OCI-LY3 (cell line): ENCODE measurements at regions not wholly inside any gene's neighbourhood (a gene's known extent, or its start where the extent isn't known, plus 50 kb on each side); places are given as distances from the start of the nearest gene placed in this dataset.

Experiments used
- H2AFZ ChIP-seq: fragments of 200-600, 300-600 bp; shearing (Covaris generic); 2 replicates; pipeline ENCODE4 v1.6.0; 2014; ENCODE audit warnings: antibody characterized with exemption, low read depth, low read length
- H3K27ac ChIP-seq: fragments of 200-600, 300-600 bp; sonication (generic); 2 replicates; pipeline ENCODE4 v1.5.1; 2014; ENCODE audit warnings: mild to moderate bottlenecking, low read length, moderate library complexity, mixed read lengths
- H3K27me3 ChIP-seq: fragments of 200-600, 300-600 bp; sonication (generic); 2 replicates; pipeline ENCODE4 v1.6.1; 2014; ENCODE audit warnings: low read depth, low read length, mixed read lengths
- H3K36me3 ChIP-seq: fragments of 200-600, 300-600 bp; sonication (generic); replicated peaks from 2 replicates; pipeline ENCODE3; 2014; ENCODE audit warnings: low read depth, low read length, mixed read lengths
- H3K4me1 ChIP-seq: fragments of 300-600, 200-600 bp; sonication (generic); 2 replicates; pipeline ENCODE4 v1.6.1; 2014; ENCODE audit warnings: low read length, mixed read lengths
- H3K4me2 ChIP-seq: fragments of 200-600, 300-600 bp; sonication (generic); 2 replicates; pipeline ENCODE4 v1.6.1; 2014; ENCODE audit warnings: low read length, mixed read lengths
- H3K4me3 ChIP-seq: fragments of 300-600, 200-600 bp; sonication (generic); 2 replicates; pipeline ENCODE4 v1.5.1; 2014; ENCODE audit warnings: antibody characterized with exemption, mild to moderate bottlenecking, low read length, moderate library complexity
- H3K79me2 ChIP-seq: fragments of 300-600, 200-600 bp; shearing (Covaris generic); 2 replicates; pipeline ENCODE4 v1.6.1; 2014; ENCODE audit warnings: mild to moderate bottlenecking, low read length, mixed read lengths
- H3K9ac ChIP-seq: fragments of 300-600, 200-600 bp; shearing (Covaris generic); 2 replicates; pipeline ENCODE4 v1.6.0; 2014; ENCODE audit warnings: mild to moderate bottlenecking, low read length, moderate library complexity
- H3K9me3 ChIP-seq: fragments of 200-600, 300-600 bp; shearing (Covaris generic); 2 replicates; pipeline ENCODE4 v1.6.1; 2014; ENCODE audit warnings: low read length, mixed read lengths; ENCODE audit not compliant: insufficient read depth
- H4K20me1 ChIP-seq: fragments of 200-600, 300-600 bp; sonication (generic); 2 replicates; pipeline ENCODE4 v1.6.1; 2016; ENCODE audit warnings: low read length, mixed read lengths; ENCODE audit not compliant: insufficient read depth
- EZH2phosphoT487 ChIP-seq: fragments of 200-600 bp; shearing (Covaris generic); IDR thresholded peaks from 2 replicates; pipeline ENCODE4 v1.6.1; 2018; ENCODE audit warnings: antibody characterized with exemption, mixed run types, low read depth
- TF ChIP-seq, protein P1 (sequence below): fragments of 200-600, 300-600 bp; sonication (generic); IDR thresholded peaks from 2 replicates; pipeline ENCODE4 v1.5.1; 2014; ENCODE audit warnings: antibody characterized with exemption, low read length, low read depth

DNA sequence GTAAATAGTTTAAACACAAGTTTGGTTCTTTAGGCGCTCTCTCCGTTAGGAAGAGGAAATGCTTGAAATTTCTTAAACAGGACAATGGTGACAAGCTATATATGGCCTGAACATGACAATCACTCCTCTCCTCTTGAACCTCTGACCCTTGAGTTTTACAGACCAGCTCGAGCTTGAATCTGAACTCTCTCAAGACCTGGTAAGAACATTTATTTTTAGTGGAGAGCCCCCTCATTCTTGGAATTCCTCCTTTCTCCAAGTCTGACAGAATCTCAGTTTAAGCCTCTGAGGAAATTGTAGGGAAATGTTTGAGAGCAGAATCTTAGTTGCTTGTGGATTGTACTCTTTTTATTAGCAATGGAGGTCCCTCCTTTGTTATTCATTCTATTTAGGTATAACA is 1293.6 kb upstream of the ZEB2 start:
- no peak overlapping the region for H3K27ac ChIP-seq
- H3K4me1 ChIP-seq: no peaks in the 10 kb centered on the region; the same call in 1 of the 2 replicates

DNA sequence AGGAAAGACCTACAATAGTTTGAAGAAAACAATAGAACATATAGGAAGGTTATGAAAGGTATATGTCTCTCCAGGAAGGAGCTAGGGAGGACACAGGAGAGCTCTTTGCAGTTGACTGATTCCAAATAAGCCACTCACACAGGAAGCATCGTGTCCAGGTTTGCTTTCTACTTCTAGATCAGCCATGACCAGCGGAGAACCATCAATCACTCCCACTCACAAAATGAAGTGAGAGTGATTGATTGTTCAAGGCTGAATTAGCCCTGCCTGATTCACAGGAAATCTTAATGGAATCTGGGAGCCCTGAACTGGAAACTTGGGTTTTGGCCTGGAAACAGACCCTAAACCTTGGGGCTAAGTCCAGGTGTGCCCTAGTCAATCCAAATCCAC is 1292.2 kb upstream of the ZEB2 start:
- H4K20me1 ChIP-seq: no peaks in the 10 kb centered on the region
- H3K79me2 ChIP-seq: no peaks in the 10 kb centered on the region
- H3K27me3 ChIP-seq: no peaks in the 10 kb centered on the region
- no peak overlapping the region for H3K27ac ChIP-seq
- H3K9me3 ChIP-seq: no peaks in the 10 kb centered on the region
- TF ChIP-seq EZH2phosphoT487: no peak
- TF ChIP-seq, protein P1, sequence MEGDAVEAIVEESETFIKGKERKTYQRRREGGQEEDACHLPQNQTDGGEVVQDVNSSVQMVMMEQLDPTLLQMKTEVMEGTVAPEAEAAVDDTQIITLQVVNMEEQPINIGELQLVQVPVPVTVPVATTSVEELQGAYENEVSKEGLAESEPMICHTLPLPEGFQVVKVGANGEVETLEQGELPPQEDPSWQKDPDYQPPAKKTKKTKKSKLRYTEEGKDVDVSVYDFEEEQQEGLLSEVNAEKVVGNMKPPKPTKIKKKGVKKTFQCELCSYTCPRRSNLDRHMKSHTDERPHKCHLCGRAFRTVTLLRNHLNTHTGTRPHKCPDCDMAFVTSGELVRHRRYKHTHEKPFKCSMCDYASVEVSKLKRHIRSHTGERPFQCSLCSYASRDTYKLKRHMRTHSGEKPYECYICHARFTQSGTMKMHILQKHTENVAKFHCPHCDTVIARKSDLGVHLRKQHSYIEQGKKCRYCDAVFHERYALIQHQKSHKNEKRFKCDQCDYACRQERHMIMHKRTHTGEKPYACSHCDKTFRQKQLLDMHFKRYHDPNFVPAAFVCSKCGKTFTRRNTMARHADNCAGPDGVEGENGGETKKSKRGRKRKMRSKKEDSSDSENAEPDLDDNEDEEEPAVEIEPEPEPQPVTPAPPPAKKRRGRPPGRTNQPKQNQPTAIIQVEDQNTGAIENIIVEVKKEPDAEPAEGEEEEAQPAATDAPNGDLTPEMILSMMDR: no peak
- no peak overlapping the region for H3K4me2 ChIP-seq
- no peak overlapping the region for H3K4me3 ChIP-seq
- no peaks in the 10 kb centered on the region for H3K36me3 ChIP-seq
- H2AFZ ChIP-seq: peak overlapping the region; percentile 57; the same call in 1 of the 2 replicates
- no peaks in the 10 kb centered on the region; the same call in 1 of the 2 replicates for H3K4me1 ChIP-seq
- H3K9ac ChIP-seq: no peak overlapping the region

More for the DNA sequence above, 1293.6 kb upstream of the ZEB2 start:
- Histone ChIP-seq H3K36me3 (no peaks in the 10 kb centered on the region), H3K79me2 (no peaks in the 10 kb centered on the region), H3K27me3 (no peaks in the 10 kb centered on the region), H3K4me3 (no peak overlapping the region), H3K9me3 (no peaks in the 10 kb centered on the region), H2AFZ (no peak overlapping the region), H3K9ac (no peak overlapping the region), H4K20me1 (no peaks in the 10 kb centered on the region), H3K4me2 (no peak overlapping the region)
- TF ChIP-seq EZH2phosphoT487: no peak
- TF ChIP-seq, protein P1: no peak

DNA sequence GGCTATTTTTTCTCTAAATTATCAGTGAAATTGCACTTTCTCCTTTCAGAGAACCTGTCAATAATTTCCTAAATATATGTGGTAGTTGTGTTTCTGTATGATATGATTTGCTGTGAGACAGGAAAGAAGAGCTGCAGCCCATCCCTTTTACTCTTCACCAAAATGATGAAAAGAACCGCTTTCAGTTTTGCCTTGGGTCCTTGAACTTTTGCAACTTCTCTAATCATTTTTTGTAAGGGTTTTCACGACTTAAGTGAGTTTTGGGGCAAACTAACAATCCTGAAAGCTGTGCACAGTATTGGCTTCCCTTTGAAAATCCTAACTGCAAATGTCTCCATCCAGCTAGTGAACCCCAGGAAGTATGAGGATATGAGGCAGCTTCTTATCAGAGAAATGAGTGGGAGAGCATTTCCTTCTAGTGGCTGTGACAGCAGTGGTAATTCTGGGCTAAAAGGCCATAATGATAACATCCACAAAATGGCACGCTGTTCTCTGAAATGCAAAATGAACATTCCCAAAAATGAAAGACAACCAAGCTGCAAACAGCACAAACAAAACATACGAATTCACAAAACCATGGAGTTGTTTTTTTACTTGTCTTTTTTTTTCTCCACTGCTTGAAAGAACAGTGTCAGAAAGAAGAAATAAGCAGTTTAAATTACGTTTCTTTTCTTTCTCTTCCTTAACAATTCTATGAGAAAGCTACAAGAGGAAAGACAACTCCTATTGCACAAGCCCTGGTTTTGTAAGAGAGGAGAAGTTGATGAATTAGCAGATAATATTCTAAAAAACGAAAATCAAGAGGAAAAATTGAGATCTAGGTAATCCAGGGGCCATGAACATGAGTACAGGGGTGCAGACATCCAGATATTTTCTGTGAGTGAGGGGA is 1291.6 kb upstream of the ZEB2 start:
- Histone ChIP-seq H3K4me1 (no peaks in the 10 kb centered on the region; the same call in 1 of the 2 replicates), H3K9ac (no peak overlapping the region), H3K27ac (no peak overlapping the region), H3K27me3 (no peaks in the 10 kb centered on the region), H2AFZ (peak overlapping the region; percentile 57; the same call in 1 of the 2 replicates), H3K4me3 (no peak overlapping the region), H3K36me3 (no peaks in the 10 kb centered on the region), H3K79me2 (no peaks in the 10 kb centered on the region), H3K4me2 (0 out of 2 replicates have a peak overlapping the region, but pooled peaks have one; percentile 19), H3K9me3 (no peaks in the 10 kb centered on the region), H4K20me1 (no peaks in the 10 kb centered on the region)
- TF ChIP-seq EZH2phosphoT487: no peak
- TF ChIP-seq, protein P1: no peak

DNA sequence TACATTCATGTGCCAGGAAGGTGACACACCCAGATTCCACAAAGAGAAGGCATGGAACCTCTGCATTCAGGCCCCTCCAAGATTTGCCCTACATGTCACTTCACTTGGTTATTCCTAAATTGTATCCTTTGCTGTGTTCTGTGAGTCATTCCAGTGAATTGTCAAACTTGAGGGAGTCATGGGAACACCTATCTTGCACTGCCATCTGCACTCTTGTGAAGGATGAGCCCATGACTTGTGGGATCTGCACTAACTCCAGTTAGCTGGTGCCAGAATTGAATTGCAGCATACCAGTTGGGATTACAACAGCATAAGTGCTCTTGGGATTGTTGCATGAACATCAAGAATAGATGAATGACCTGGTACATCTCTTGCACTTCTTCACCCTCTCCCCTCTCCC is 1288.0 kb upstream of the ZEB2 start:
- no peaks in the 10 kb centered on the region; the same call in 1 of the 2 replicates for H3K4me1 ChIP-seq

More for the DNA sequence above, 1288.0 kb upstream of the ZEB2 start:
- TF ChIP-seq, protein P1: no peak
- TF ChIP-seq EZH2phosphoT487: no peak
- no peaks in the 10 kb centered on the region for H3K36me3 ChIP-seq
- H3K27me3 ChIP-seq: no peaks in the 10 kb centered on the region
- H3K4me3 ChIP-seq: no peak overlapping the region
- no peaks in the 10 kb centered on the region for H3K79me2 ChIP-seq
- no peak overlapping the region for H3K27ac ChIP-seq
- no peak overlapping the region for H2AFZ ChIP-seq
- H3K4me2 ChIP-seq: no peak overlapping the region
- H3K9ac ChIP-seq: no peak overlapping the region
- H4K20me1 ChIP-seq: no peaks in the 10 kb centered on the region
- no peaks in the 10 kb centered on the region for H3K9me3 ChIP-seq
